ENCODE measurements at regions not wholly inside any gene's neighbourhood (a gene's known extent, or its start where the extent isn't known, plus 50 kb on each side); places are given as distances from the start of the nearest gene placed in this dataset.

- TF ChIP-seq SIX5 (IDR thresholded peaks at IDR 0.05; ENCODE audit: low read depth, low read length) (no peak), BACH1 (IDR thresholded peaks at IDR 0.05; ENCODE audit: low read length) (no peak)
Observed at GRCh38 chr2:56871644-56872043, 687.9 kb downstream of the CCDC85A start (continued).

Measured in H1 (cell line).